HG03108 (cell line): ENCODE measurements at regions not wholly inside any gene's neighbourhood (a gene's known extent, or its start where the extent isn't known, plus 50 kb on each side); places are given as distances from the start of the nearest gene placed in this dataset.

Source experiments
- ATAC-seq: cut with Tn5 transposase; IDR thresholded peaks from one replicate; pipeline ENCODE4 v1.9.1; 2021; ENCODE audit warnings: moderate library complexity; ENCODE audit not compliant: unreplicated experiment

DNA sequence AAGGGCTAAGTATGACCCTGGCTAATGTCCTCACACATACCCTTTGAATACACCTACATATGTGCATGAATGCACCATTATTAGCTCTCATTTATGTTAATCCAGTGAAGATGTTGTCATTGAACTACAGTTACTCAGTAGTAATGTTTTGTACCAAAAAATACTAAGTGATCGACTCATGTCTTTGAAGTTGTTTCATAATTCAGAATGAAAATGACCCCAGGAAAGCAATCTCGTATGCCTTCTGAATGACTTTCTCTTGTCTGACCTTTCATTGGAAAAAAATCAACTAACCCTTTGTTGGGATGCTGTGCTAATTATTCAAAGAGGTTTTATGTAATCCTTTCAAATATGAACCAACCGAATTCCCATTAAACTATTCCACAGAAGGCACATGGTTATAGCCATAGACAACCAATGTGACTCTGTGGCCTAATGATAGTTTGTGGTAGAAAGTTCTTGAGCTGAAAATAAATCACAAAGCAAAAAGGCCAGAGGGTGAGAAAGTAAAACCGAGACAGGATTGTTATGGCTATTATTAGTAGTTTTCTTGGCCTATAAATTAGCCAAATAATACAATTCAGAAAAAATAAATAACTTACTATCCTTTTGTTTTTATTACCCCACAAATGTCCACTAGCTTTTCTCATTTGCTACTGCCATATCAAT is 86.8 kb upstream of the STARD13 start:
- ATAC-seq: no peak

DNA sequence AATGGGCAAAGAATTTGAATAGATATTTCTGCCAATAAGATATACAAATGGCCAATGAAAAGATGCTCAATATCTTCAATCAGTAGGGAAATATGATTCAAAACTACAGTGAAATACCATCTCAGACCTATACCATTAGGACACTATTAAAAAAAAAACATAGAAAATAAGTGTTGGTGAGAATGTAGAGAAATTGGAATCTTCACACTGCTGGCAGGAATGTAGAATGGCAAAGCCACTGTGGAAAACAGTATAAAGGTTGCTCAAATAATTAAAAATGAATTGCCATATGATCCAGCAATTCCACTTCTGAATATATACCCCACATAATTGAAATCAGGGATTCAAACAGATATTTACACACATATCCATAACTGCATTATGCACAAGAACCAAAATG is 88.1 kb upstream of the STARD13 start:
- no peak for ATAC-seq

DNA sequence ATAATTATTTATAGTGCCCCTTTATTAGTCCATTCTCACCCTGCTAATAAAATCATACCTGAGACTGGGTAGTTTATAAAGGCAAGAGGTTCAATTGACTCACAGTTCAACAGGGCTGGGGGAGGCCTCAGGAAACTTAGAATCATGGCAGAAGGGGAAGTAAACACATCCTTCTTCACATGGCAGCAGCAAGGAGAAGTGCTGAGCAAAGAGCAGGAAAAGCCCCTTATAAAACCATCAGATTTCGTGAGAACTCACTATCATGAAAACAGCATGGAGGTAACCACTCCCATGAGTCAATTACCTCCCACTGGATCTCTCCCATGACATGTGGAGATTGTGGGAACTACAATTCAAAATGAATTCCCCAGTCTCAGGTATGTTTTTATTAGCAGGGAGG is 89.9 kb upstream of the STARD13 start:
- no peak for ATAC-seq

DNA sequence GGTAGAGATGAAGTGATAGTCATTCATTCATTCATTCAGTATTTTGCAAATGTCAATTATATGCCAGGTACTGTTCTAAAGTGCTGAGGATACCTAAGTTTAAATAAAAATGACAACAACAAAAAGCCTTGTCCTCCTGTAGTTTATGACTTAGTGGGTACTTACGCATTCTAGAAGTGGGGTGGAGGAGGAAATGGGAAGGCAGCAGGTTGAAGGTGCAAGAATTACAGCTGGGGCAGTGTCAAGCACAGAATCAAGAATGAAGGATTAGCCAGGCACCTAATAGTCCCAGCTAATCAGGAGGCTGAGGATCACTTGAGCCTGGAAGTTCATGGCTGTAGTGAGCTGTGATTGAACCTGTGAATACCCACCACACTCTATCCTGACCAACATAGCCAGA is 90.7 kb upstream of the STARD13 start:
- no peak for ATAC-seq

DNA sequence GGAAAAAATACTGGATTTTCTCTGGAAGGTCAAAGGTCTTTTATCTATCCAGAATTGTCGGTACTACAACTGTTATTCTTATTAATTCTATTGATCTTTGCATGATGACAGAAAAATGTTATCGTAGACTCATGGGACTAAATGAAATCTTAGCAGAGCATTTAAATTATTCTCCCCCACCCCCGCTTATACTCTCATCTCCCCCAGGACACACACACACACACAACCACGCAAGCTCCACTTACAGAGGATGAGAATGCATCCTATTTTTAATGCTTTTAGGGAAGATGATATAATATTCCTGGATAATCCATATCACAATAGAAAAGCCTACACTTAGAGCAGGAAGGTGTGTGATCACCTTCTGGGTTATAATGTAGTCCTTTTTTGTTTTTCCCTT is 91.9 kb upstream of the STARD13 start:
- no peak for ATAC-seq

DNA sequence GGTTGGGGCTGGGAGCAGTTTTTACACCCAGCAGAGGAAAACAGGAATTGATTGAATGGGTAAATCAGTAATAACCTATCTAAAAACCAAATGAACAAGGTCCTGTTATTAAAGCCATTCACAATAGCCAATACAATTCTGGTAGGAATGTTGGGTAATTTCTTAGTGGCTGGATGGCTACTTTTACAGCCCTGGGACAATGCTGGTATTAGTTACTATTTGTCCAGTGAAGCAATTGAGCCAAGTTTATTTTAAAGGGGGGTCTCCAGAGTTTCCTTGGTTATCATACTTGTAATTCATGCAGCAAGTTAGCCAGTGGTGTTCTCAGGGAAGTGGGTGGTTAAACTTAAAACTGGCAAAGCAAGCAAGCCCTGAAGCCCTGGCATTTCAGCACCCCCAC is 92.3 kb upstream of the STARD13 start:
- no peak for ATAC-seq

DNA sequence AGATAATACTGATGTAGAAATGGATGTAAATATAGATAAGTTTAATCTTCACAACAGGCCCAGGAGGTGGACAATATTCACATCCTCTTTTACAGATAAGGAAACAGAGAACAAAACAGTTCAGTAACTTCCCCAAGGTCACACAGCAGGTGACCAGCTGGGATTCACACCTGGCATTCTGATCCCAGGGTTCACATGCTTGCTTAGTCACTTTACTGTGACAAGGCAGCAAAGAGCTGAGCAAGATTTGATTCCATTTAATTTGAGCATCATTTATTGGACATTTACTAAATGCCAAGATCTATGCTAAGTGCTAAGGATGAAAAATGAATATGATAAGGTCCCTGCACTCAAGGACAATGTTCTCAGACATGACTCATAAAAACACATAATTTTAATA is 94.1 kb upstream of the STARD13 start:
- peak; percentile 81 for ATAC-seq

DNA sequence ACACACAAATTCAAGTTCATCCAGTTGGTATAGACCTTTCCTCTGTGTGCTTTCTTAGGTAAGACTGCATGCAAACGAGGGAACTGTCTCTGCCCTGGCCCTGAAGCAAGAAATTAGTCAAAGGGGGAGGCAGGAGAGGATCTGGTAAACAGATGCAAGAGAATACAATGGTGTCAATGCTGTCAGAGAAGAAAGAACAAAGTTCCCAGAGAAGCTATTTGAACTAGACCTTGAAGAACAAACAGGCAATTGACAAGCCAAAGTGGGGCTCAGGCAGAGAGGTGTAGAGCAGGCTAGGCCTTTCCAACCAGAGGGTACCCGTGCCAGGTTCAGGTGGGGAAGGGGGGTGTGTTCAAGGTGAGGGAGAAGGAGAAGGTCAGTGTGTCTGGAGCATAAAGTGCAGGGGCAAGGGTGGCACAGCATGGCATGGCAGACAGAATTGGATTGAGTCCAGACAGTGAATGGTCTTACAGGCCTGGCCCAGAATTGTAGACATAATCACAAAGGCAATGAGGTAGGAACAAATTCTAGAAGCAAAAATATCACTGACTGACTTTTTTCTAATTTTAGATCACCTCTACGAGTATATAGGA is 95.0 kb upstream of the STARD13 start:
- no peak for ATAC-seq

DNA sequence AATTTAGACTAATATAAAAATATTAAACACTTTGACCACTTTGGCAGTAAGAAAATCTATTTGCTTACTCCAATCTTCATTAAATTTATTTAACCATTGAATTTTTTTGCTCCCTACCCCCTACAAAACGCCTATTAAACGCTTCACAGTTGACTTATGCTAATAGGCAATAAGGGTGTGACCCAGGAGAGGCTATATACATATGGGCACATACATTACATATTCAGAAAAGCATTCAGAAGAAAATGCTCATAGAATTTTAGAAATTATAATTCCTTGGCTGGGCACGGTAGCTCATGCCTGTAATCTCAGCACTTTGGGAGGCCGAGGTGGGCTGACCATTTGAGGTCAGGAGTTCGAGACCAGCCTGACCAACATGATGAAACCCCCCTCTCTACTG is 95.6 kb upstream of the STARD13 start:
- no peak for ATAC-seq

DNA sequence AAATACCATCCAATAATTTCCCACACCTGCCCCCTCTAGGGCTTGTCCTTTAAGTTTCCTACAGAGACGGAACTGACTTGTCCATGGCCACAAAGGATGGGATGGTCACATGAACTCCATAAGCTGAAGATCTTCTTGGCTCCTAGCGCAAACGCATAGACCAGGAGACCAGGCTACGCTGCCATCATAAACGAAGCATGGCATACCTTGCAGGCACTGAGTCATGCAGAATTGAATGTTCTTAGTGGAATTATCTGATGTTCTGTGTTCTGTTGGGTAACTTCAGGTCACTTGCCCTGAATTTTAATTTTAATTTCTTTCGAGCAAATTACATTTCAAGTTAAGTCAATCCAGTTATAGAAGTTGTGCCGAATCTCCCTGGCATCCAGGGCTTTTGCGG is 96.4 kb upstream of the STARD13 start:
- ATAC-seq: no peak

DNA sequence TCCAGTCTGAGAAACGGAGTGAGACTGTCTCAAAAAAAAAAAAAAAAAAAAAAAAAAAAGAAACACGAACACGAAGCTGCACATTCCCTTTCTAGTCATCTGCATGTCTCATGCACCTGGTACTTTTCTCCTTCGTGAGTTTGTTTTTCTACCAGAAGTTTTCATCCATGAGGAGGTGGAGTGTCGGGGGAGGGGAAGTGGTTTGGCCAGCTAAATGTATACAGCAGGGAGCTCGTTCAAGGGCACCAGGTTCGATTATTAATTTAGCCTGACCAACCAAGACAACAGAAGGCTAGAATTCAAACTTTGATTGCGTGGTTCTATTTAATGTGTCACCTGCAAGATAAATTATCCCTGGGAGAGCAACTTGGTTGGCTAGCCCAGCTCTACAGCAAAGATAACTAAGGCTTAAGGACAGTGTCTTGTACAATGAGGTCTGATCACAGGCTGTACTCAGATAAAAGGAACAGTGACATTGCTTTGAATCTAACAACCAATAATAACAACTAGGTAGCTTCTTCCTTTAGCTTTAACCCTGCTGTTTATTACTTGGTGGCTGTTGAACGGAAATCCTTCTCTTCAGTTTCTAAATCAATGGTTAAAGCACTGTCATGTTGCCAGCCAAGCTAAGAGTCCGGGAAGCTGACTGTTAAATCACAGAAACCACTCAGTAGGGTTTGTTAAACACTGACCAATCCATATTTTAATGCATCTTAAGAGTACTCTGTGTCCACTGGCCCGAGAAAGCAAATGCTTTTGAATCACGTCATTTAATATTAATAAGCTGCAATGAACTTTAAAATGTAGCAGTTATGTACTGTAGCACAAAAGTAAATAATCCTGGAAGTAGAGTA is 98.4 kb upstream of the STARD13 start:
- no peak for ATAC-seq

DNA sequence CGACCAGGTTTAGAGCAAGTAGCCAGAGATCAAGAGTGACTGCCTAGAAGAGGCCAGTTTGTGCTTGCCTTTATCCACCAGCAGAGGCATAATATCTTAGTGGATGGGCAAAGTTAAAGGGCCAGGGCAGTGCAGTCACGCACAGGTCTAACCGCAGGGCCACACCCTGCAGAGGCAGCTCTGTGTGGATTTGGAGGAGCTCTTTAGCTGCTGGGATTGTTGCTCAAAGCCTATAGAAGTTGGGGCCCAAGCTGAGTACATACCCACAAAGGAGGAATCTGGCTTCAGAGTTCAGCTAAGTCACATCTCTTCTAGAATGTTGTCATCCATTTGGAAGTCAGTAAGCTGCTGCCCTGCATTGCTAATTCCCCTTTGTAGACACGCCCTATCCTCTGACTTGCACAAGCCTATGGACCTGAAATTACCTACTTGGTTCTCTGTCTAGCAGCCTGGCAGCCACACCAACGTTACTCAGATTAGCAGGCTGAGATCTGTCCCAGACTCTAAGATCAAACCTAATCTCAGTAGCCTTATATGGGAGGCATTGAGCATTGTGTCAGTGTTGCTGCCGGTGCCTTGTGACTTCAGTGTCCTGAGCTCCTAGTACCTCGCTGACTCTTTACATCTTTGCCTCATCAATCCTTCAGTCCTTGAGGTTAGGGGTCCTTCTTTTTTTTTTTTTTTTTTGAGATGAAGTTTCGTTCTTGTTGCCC is 102.9 kb upstream of the STARD13 start:
- no peak for ATAC-seq

DNA sequence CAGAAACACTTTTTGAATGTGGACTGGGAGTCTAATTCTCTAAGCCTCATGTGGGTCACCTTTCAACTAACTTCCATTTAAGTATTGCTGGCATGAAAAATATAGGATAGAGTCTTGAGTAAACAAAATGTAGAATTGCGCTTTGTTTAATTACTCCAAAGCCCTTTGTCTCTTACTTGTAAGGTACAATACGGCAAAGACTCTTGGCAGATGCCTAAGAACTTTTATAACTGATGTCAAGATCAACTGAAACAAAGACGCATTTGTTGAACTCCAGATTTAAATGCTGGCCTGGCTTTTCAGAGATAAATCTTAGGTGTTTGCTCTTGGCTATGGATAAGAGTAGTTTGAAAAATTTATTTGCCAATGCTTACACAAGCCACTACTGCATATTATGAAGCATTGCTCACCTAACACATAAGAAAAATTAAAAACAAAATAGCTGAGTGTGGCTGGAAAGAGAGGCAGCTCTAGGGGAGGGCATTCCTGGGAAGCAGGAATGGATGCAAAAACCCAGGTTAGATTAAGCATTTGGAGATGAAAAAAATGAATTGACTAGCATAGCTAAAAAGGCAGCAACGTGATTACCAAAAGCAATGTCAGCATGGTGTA is 107.3 kb upstream of the STARD13 start:
- no peak for ATAC-seq

DNA sequence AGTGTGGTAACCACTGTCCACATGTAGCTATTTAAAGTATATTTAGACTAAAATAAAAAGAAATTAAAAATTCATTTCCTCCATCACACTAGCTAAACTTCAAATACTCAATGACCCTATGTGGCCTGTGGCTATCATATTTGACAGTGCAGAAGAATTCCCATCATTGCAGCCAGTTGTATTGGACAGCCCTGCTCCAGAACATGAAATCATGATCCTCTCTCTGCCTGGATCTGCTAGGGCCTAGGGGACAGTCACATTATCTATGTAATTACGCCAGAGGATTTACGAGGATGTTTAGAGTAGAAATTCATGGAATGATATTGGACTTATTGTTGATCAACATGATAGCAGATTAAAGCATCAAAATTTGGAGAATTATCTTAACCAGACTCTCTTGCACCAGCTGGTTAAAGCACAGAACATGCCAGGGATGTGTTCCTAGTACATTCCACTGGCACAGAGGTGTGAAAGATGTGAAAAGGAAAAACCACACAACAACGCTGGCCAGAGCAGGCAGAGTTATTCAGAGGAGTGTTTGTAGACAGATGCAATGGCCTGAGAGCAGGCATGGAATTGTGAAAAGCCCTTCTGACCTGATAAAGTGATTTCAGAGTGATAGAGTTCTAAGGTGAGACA is 108.9 kb upstream of the STARD13 start:
- ATAC-seq: no peak

DNA sequence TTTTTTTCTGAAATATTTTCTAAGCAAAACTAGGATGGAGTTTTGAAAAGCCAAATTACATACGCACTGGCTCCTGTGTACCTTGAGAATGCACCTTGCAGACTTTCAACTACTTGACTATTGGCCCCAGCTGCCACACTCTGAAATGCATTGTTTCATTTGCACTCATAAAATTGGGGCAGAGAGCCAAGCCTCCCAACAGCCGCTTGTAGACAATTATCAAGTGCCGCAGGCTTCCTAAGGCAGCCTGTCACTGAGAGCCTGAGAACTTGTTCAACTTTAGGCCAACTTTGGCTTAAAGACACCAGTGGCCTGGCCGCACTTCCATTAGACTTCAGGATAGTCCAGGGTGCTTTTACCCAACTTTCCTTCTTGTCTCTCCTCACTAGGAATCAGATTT is 115.7 kb upstream of the STARD13 start:
- ATAC-seq: no peak

DNA sequence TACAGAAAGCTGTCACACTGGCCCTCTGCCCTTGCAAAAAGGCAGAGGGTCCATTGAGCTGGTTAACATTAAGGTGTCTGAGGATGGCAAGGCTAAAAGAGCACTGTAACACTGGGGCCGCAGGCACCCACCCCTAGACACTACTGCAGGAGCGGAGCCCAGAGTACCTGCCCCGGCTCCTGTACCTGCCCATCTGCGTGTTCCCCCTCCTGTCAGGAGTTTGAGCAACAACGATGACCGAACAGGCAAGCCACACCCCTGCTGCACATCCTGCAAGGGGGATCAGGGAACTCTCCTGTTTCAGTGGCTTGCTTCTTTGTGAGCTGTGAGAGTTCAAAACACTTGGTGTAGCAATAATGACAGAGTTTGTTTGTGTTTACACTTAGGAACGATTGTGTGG is 117.4 kb upstream of the STARD13 start:
- ATAC-seq: no peak

DNA sequence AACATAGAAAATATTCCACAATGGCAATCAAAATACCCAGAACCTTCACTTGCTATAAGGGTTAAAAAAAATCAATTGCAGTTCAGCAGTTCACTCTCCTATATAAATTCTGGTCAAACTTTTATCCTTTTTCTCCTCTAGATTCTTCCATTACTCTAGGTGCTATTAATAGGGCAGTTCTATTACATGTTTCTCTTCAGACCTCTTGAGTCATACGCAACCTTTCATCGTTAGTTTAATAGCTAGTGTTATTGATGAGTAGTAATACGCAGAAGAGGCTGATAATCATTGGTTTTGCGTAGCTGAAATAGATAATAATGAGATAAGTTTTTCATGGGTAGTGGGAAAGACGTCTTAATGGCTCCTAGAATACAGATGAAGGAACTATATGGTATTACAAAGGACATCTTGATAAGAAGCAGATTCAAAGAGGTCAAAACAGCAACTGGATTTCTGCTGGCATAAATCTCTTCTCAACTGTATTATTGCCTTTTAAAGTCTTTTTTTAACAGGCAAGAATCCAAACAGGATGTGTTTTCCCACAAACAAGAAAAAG is 118.3 kb upstream of the STARD13 start:
- ATAC-seq: no peak

DNA sequence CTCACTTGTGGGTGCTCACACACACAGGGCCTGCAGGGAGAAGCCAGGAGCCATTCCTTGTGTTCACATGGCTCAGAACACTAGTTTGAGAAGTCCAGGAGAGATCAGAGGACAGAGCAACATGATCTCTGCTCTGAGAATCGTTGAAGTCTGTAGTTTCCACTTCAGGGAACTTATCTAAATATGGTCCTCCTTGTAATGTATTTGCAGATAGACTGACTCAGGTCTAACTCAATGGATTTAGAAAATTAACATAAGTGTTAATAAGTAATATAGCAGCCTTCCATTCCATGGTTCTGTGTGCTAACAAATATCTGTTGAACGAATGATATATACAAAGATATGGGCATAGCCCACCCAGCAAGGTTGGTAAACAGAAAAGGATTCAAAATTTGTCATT is 119.8 kb upstream of the STARD13 start:
- ATAC-seq: no peak

DNA sequence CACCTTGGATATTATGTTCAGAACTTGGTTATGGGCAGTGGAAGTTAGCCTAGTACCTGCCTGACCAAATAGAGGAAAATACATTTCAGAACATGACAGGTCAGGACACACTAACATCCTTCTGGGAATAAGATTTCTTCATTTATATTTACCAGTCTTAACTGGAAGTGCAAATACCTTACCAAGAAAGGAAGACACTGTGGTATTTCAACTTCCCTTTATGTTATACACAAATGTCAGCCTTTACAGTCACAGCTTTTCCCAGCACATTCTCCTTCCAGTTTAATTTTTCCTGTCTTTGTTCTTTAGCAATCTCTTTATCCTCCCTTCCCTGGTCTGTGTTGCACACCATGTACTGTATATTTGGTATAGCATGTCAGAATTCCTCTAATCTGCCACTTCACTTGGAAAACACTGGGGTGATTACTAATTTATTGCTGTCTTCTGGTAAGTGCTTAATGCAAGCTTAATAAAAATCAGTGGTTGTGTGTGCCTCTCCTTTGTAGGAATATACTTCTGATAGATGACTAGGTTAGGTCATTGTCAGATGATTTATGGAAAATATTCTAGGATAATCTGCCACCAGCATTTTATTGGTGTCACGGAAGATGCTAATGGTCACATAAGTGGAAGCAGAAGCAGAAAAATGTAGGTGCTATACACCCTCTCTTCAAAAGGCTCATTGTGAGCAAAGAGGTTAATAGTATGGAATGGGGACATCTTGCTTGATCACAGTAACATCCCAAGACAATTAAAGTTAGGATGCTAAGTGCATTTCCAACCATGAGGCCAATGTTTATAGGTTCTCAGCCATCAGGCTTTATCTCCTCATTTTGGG is 124.3 kb upstream of the STARD13 start:
- no peak for ATAC-seq

DNA sequence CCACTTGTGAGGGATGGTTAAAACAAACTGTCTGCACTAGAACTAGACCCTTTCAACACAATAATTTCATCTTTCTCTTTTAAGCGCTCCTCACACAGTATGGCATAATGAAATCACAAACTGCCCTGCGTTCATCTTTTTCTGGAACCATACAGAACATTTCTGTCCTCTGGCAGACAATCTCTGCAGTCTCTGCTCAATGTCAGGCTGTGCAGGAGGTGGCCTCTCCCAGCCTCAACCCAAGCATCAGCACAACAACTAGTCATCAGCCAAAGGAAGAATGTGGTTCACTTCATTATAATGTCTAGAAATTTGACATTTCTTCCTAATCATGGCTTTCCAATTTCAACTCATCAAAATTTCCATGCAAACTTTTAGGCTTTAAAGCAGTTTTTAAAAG is 125.1 kb upstream of the STARD13 start:
- ATAC-seq: no peak
